DMS53 treated with DMSO at 0.1 percent for 48 hours (cell line): ENCODE measurements at regions not wholly inside any gene's neighbourhood (a gene's known extent, or its start where the extent isn't known, plus 50 kb on each side); places are given as distances from the start of the nearest gene placed in this dataset.

Source experiments
- DNase-seq: peaks from one replicate; lab custom pipeline; 2025; ENCODE audit not compliant: unreplicated experiment; lab: John Stamatoyannopoulos, UW

- no peak for DNase-seq
These were observed 333.5 kb downstream of the GPR37 start for GRCh38 chr7:124432009-124432578.

GRCh38 chr7:124429923-124430322 is 335.7 kb downstream of the GPR37 start:
- DNase-seq = no peak

GRCh38 chr7:124428781-124429180 is 336.8 kb downstream of the GPR37 start:
- DNase-seq = no peak

DNA sequence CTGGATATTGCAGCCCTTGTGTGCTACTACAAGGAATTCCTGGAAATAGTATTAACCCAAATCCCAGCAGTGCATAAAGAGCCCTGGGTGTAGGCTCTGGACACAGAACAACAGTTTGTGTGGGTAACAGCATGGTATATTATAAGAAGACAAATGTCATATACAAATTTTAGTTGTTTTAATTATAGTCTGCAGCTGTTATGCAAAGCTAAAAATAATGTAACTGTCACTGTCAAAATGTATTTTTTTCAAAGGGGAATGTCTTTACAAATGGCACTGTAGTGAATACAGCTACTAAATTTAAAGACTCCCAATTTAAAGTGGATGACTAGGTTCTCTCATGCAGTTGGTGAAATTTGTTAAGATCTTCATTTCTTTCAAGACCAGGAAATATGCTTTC is 339.0 kb downstream of the GPR37 start:
- DNase-seq = no peak

GRCh38 chr7:124423863-124424262 is 341.7 kb downstream of the GPR37 start:
- DNase-seq = no peak

DNA sequence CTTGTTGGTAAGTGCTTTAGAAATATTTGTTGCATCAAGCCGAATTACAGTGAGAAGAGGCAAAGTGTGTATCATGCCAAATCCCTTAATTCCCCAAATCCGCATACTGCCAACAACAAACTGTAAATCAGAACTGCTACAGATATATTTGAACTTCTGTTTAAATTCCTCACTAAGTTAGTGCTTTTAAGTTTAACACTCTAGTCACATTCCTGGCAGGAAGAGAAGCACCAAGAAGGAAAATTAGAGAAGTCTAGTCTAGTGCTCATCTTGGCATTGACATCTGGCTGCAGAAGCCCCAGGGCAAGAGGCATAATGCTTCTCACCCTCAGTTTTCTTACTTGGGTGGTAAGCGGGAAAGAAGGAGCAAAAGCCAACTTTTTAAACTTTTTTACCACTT is 343.5 kb downstream of the GPR37 start:
- no peak for DNase-seq

GRCh38 chr7:124420367-124420766 is 345.2 kb downstream of the GPR37 start:
- no peak for DNase-seq

DNA sequence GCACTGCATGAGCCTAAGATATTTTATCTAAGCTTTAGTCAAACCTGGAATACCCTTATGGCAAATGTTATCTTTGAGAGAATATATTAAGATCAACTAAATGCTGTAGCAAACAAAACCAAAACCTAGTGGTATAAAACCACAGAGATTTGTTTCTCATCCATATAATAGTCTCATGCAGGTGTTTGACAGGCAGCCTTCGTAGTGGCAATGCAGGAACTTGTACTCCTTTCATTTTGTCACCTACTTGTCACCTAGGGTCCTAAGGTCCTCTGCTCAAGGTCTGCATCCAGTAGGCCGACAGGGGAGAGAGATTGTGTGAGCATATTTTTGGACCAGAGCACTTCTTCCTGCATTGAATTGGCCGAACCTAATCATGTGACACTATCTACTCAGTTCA is 352.6 kb downstream of the GPR37 start:
- DNase-seq = no peak

DNA sequence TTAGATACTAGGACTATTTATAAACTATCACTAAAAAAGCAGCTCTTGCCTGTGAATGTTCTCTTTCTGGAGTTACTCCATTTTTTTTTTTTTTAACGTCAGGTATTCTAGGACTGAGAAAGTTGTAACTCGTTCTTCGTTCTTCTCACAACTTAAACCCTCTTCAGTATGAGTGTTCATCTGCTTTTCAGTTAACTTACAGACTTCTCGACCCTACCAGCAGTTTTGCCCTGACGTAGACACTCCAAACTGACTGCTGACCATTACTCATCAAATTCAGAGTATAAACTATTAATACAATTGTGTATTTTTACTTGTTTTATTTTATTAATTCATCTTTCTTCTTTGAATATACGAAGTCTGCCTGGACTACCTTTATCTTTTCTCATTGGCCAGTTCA is 353.1 kb downstream of the GPR37 start:
- DNase-seq = no peak

GRCh38 chr7:124411796-124412195 is 353.8 kb downstream of the GPR37 start:
- DNase-seq = no peak

GRCh38 chr7:124403587-124403986 is 362.0 kb downstream of the GPR37 start:
- no peak for DNase-seq

DNA sequence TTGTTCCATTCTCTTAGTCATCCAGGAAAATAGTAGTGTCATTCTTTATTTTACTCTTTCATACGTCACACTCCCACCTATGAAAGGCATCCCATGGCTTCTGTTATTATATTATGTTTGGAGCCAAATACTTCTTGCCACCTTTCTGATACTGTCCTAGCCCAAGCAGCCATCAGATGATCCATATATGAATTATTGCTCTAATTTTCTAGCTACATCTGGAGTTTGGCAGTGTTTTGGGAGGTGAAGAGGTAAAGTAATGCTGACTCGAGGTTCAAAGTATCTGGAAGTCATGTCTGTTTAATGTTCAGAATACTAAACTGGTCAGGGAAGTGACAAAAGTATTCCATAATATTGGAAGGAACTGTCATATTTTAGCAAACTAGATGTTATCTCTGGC is 362.5 kb downstream of the GPR37 start:
- no peak for DNase-seq

DNA sequence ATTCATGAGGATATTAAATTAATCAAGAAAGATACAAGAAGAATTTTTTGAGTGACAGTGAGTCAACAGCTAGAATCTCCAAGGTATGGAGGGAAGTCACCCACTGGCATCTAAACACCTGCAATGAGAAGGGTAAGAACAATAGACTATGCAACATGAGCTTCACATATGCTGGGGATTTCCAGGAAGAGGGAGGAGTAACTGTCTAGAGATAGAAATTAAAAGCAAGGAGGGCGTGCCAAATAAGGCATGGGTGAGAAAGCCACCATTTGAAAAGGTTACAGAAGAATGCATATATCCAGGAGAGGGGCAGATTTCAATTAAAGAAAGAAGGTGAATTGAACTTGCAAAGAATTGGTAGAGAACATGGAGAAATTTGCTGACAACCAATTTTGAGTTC is 365.7 kb downstream of the GPR37 start:
- DNase-seq = peak; percentile 62

GRCh38 chr7:124398937-124399552 is 366.2 kb upstream of the TMEM229A start:
- DNase-seq = no peak

- no peak for DNase-seq
These were observed 364.3 kb upstream of the TMEM229A start for GRCh38 chr7:124397134-124397533.

GRCh38 chr7:124390301-124390700 is 357.4 kb upstream of the TMEM229A start:
- DNase-seq = no peak

GRCh38 chr7:124388751-124389150 is 355.9 kb upstream of the TMEM229A start:
- DNase-seq = no peak

GRCh38 chr7:124387056-124387455 is 354.2 kb upstream of the TMEM229A start:
- no peak for DNase-seq

DNA sequence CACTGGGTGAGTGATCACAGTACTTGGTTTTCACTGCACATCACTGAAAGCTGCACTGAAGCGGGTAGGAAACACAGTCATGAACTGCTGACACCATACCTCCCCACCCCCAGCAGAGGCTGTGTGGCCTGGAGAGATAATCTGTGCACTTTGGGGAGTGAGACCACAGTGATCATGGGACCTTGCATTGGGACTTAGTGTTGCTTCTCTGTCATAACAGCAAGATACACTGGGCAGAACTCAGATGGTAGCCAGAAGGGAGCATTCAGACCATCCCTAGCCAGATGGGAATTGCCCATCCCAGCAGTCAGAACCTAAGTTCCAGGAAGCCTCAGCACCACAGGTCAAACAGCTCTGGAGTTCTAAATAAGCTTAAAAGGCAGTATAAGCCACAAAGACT is 346.4 kb upstream of the TMEM229A start:
- no peak for DNase-seq

- DNase-seq = no peak
These were observed 343.2 kb upstream of the TMEM229A start for GRCh38 chr7:124376111-124376510.

GRCh38 chr7:124375391-124375790 is 342.5 kb upstream of the TMEM229A start:
- no peak for DNase-seq

- no peak for DNase-seq
These were observed 336.4 kb upstream of the TMEM229A start for GRCh38 chr7:124369310-124369709.

DNA sequence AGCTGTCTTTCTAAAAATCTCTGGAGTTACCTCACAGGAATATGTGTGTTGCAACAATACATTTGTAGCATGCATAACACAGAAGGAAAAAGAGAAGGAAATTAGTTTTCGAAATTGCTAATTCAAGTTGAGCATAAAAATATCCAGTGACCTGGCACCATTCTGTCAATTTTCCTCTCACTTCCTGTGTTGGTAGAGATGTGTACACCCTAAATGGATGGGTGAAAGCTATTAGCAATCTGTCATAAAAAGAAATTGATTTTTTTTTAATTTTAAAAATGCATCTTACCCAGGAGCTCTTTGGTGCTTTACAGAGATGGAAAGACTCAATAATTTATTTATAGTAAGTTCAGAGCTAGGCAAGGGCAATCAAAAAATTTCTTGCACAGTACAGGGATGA is 333.3 kb upstream of the TMEM229A start:
- no peak for DNase-seq
